Cardiac muscle cell (in vitro differentiated cells and primary cell): ENCODE measurements at regions not wholly inside any gene's neighbourhood (a gene's known extent, or its start where the extent isn't known, plus 50 kb on each side); places are given as distances from the start of the nearest gene placed in this dataset.
"Not testable (repeated sequence)": the region's sequence is repeated elsewhere in the genome, so short reads cannot be mapped to it uniquely, and the experiment has no call there.

ENCODE experiments used
- DNase-seq, 2 donors: peaks; one replicate each; pipeline versions ENCODE4 v3.0.0 to v3.0.0-alpha.2; 2010 to 2017; ENCODE audit warnings: low read depth in 1 of 2, low spot score in 1 of 2
- H3K27ac ChIP-seq: fragments of 200-600 bp; sonication (generic); 2 replicates; pipeline ENCODE4 v1.5.1; 2016
- H3K27me3 ChIP-seq: fragments of 200-600 bp; sonication (generic); 2 replicates; pipeline ENCODE4 v1.6.0; 2016; ENCODE audit warnings: control low read depth
- H3K36me3 ChIP-seq: fragments of 200-600 bp; sonication (generic); 2 replicates; pipeline ENCODE4 v1.5.1; 2016; ENCODE audit warnings: control low read depth
- H3K4me1 ChIP-seq: fragments of 200-600 bp; sonication (generic); 2 replicates; pipeline ENCODE4 v1.8.1; 2017; ENCODE audit warnings: low read depth, mild to moderate bottlenecking, mixed run types
- H3K4me3 ChIP-seq: fragments of 200-600 bp; sonication (generic); 2 replicates; pipeline ENCODE4 v1.5.1; 2016; ENCODE audit warnings: mild to moderate bottlenecking
- H3K9me3 ChIP-seq: fragments of 200-600 bp; sonication (generic); 2 replicates; pipeline ENCODE4 v1.5.1; 2017; ENCODE audit warnings: low read depth, mild to moderate bottlenecking, control low read depth
- TF ChIP-seq, protein P1 (sequence below): IDR thresholded peaks from 2 replicates; pipeline ENCODE4 v1.5.1; 2012; ENCODE audit warnings: low read depth, mild to moderate bottlenecking, low read length

- no peak for DNase-seq
- Histone ChIP-seq H3K36me3 (no peaks in the 10 kb centered on the region), H3K4me1 (no peaks in the 10 kb centered on the region), H3K9me3 (no peaks in the 10 kb centered on the region), H3K27me3 (no peaks in the 10 kb centered on the region), H3K4me3 (no peak overlapping the region), H3K27ac (no peak overlapping the region)
- TF ChIP-seq, protein P1, sequence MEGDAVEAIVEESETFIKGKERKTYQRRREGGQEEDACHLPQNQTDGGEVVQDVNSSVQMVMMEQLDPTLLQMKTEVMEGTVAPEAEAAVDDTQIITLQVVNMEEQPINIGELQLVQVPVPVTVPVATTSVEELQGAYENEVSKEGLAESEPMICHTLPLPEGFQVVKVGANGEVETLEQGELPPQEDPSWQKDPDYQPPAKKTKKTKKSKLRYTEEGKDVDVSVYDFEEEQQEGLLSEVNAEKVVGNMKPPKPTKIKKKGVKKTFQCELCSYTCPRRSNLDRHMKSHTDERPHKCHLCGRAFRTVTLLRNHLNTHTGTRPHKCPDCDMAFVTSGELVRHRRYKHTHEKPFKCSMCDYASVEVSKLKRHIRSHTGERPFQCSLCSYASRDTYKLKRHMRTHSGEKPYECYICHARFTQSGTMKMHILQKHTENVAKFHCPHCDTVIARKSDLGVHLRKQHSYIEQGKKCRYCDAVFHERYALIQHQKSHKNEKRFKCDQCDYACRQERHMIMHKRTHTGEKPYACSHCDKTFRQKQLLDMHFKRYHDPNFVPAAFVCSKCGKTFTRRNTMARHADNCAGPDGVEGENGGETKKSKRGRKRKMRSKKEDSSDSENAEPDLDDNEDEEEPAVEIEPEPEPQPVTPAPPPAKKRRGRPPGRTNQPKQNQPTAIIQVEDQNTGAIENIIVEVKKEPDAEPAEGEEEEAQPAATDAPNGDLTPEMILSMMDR = no peak
Measured at GRCh38 chr1:118483245-118484006, 298.4 kb upstream of the SPAG17 start.

DNA sequence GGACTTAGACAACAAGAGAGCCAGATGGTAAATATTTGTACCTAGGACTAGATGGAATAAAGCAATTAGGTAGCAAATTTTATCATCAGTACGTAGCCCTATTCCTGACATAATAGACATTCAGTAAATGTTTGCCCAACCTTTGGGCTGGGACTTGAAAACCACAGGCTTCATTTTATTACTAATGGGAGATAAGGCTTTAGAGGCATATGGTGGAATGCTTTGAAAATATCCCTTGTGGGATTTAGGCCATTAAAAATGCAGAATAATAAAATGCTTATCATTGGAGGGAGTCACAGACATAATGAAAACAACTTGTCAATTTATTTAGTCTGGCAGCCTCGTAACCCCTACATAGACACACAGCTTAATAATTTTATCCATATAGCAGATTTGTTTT is 296.1 kb upstream of the SPAG17 start:
- TF ChIP-seq, protein P1 = no peak
- no peak for DNase-seq
- Histone ChIP-seq H3K4me3 (no peak overlapping the region), H3K27ac (no peak overlapping the region), H3K4me1 (no peaks in the 10 kb centered on the region), H3K36me3 (no peaks in the 10 kb centered on the region), H3K27me3 (no peaks in the 10 kb centered on the region), H3K9me3 (no peaks in the 10 kb centered on the region)

DNA sequence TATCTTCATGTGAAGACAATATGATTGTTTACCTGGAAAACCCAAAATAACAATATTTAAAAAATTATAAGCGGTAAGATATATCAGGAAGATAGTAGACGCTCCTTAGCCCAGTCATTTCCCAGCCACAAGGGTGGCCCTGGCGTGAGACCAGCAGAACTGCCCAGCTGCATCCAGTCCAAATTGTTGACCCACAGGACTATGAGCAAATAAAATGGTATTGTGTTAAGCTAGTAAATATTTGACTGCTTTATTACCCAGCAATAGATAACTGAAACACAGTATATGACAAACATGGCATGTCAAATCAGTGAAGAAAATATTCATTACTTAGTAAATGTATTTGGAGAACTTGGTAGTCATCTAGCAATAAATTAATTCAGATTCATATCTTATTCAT is 294.3 kb upstream of the SPAG17 start:
- H3K27me3 ChIP-seq = no peaks in the 10 kb centered on the region
- H3K4me3 ChIP-seq = no peak overlapping the region
- H3K36me3 ChIP-seq = no peaks in the 10 kb centered on the region
- no peak for DNase-seq
- TF ChIP-seq, protein P1 = no peak
- H3K27ac ChIP-seq = no peak overlapping the region
- no peaks in the 10 kb centered on the region for H3K4me1 ChIP-seq
- H3K9me3 ChIP-seq = no peaks in the 10 kb centered on the region

DNA sequence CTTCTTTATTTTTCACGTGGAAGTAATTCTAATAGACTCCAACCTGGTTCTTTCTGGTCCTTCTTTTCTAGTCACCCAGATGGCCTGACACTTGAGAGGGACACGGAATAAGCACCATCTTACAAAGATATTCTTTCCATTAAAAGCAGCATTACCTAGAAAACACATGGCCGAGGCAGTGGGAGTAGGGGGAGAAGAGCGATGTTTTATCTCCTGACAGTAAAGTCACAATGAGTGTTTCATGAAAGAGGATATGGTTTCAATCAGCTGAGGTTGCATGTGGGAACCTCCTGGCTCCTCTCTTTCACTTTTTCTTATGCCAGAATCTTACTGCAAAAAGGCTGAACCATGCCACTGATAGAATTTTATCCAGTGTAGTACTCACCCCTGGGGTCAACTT is 288.8 kb upstream of the SPAG17 start:
- TF ChIP-seq, protein P1 = no peak
- Histone ChIP-seq H3K4me1 (no peaks in the 10 kb centered on the region), H3K27ac (no peak overlapping the region), H3K9me3 (no peaks in the 10 kb centered on the region), H3K4me3 (no peak overlapping the region), H3K36me3 (no peaks in the 10 kb centered on the region), H3K27me3 (no peaks in the 10 kb centered on the region)
- DNase-seq = no peak

DNA sequence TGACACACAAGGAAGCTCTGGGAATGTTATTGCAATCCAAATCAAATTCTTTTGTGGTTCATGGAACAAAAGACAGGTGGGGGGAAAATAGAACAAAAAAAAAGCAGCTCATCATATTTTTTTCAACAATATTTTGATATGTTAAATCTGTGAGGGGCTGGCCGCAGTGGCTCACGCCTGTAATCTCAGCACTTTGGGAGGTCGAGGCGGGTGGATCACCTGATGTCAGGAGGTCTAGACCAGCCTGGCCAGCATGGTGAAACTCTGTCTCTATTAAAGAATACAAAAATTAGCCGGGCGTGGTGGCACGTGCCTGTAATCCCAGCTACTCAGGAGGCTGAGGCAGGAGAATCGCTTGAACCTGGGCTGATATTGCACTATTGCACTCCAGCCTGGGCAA is 279.4 kb upstream of the SPAG17 start:
- not testable (repeated sequence) for H3K4me1 ChIP-seq, DNase-seq, H3K9me3 ChIP-seq, H3K36me3 ChIP-seq, H3K4me3 ChIP-seq, H3K27me3 ChIP-seq, H3K27ac ChIP-seq

DNA sequence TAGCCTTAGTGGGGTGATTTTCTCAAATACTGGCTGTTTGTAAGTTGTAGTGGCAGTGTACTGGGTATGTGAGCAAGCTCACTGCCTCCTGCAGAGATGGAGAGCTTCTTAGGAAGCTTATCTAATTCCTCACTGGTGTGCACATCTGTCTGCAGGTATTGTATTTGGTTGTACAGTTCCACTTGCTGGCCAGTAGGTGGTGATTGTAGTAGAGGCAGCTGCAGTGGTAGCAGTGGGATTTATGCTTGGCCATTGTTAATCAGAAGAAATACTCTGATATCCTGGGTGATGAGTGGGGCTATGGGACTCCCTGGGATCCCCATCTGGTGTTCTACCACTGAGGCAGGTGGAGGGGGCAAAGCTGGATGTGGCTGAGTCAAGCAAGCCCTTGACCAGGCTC is 276.1 kb upstream of the SPAG17 start:
- Histone ChIP-seq H3K4me1 (no peaks in the 10 kb centered on the region), H3K27ac (no peak overlapping the region), H3K36me3 (no peaks in the 10 kb centered on the region), H3K27me3 (no peaks in the 10 kb centered on the region), H3K4me3 (no peak overlapping the region), H3K9me3 (no peaks in the 10 kb centered on the region)
- TF ChIP-seq, protein P1 = no peak
- DNase-seq = no peak
